Skeletal muscle satellite cell (primary cell): ENCODE measurements at regions not wholly inside any gene's neighbourhood (a gene's known extent, or its start where the extent isn't known, plus 50 kb on each side); places are given as distances from the start of the nearest gene placed in this dataset.
"Not testable (repeated sequence)": the region's sequence is repeated elsewhere in the genome, so short reads cannot be mapped to it uniquely, and the experiment has no call there.

Source experiments
- H3K27me3 ChIP-seq: 2 replicates; pipeline ENCODE4 v1.7.0; 2013; ENCODE audit warnings: low read length; ENCODE audit not compliant: control insufficient read depth, insufficient read depth
- H3K36me3 ChIP-seq: 2 replicates; pipeline ENCODE4 v1.7.0; 2013; ENCODE audit warnings: mild to moderate bottlenecking, control low read depth, low read length; ENCODE audit not compliant: insufficient read depth
- H3K4me1 ChIP-seq: 2 replicates; pipeline ENCODE4 v1.7.0; 2013; ENCODE audit warnings: low read length; ENCODE audit not compliant: control insufficient read depth, insufficient read depth
- H3K4me2 ChIP-seq: 2 replicates; pipeline ENCODE4 v1.7.0; 2013; ENCODE audit warnings: mild to moderate bottlenecking, low read length
- H3K4me3 ChIP-seq: 2 replicates; pipeline ENCODE4 v1.7.0; 2013; ENCODE audit warnings: low read length
- H3K9ac ChIP-seq: 2 replicates; pipeline ENCODE4 v1.7.0; 2013; ENCODE audit warnings: mild to moderate bottlenecking, low read depth, low read length, moderate library complexity
- H3K9me3 ChIP-seq: replicated peaks from 2 replicates; pipeline ENCODE4 v1.7.0; 2013; ENCODE audit warnings: mild to moderate bottlenecking, control low read depth, low read length

GRCh38 chr3:39718674-39719595, 90.5 kb upstream of the MYRIP start:
- H3K4me3 ChIP-seq: no peak overlapping the region
- H3K4me2 ChIP-seq: no peak overlapping the region
- no peaks in the 10 kb centered on the region for H3K36me3 ChIP-seq
- peaks cover 20% of the 10 kb centered on the region for H3K4me1 ChIP-seq
- H3K27me3 ChIP-seq: no peaks in the 10 kb centered on the region
- no peaks in the 10 kb centered on the region for H3K9me3 ChIP-seq
- no peak overlapping the region for H3K9ac ChIP-seq

- no peak overlapping the region for H3K4me2 ChIP-seq
- H3K4me3 ChIP-seq: no peak overlapping the region
- H3K9ac ChIP-seq: no peak overlapping the region
- H3K27me3 ChIP-seq: no peaks in the 10 kb centered on the region
- H3K36me3 ChIP-seq: no peaks in the 10 kb centered on the region
- peaks cover 20% of the 10 kb centered on the region for H3K4me1 ChIP-seq
- no peaks in the 10 kb centered on the region for H3K9me3 ChIP-seq
Measured at GRCh38 chr3:39721076-39721475, 88.3 kb upstream of the MYRIP start.

- H3K4me2 ChIP-seq: no peak overlapping the region
- no peaks in the 10 kb centered on the region for H3K36me3 ChIP-seq
- H3K4me1 ChIP-seq: peaks cover 8% of the 10 kb centered on the region
- no peak overlapping the region for H3K9ac ChIP-seq
- H3K4me3 ChIP-seq: no peak overlapping the region
- H3K27me3 ChIP-seq: no peaks in the 10 kb centered on the region
- H3K9me3 ChIP-seq: no peaks in the 10 kb centered on the region
Measured at GRCh38 chr3:39724233-39724846, 85.1 kb upstream of the MYRIP start.

- Histone ChIP-seq H3K27me3 (no peaks in the 10 kb centered on the region), H3K36me3 (no peaks in the 10 kb centered on the region), H3K4me1 (peaks cover 7% of the 10 kb centered on the region), H3K9me3 (no peaks in the 10 kb centered on the region), H3K4me3 (no peak overlapping the region), H3K4me2 (no peak overlapping the region), H3K9ac (no peak overlapping the region)
Measured at GRCh38 chr3:39725321-39725720, 84.1 kb upstream of the MYRIP start.

GRCh38 chr3:39727415-39727814, 82.0 kb upstream of the MYRIP start:
- Histone ChIP-seq H3K9me3 (no peaks in the 10 kb centered on the region), H3K4me2 (no peak overlapping the region), H3K36me3 (no peaks in the 10 kb centered on the region), H3K27me3 (no peaks in the 10 kb centered on the region), H3K9ac (no peak overlapping the region), H3K4me1 (no peaks in the 10 kb centered on the region), H3K4me3 (no peak overlapping the region)

GRCh38 chr3:39733804-39734203, 75.6 kb upstream of the MYRIP start:
- H3K36me3 ChIP-seq: no peaks in the 10 kb centered on the region
- H3K9me3 ChIP-seq: no peaks in the 10 kb centered on the region
- H3K9ac ChIP-seq: no peak overlapping the region
- no peak overlapping the region for H3K4me3 ChIP-seq
- no peaks in the 10 kb centered on the region for H3K27me3 ChIP-seq
- no peaks in the 10 kb centered on the region for H3K4me1 ChIP-seq
- H3K4me2 ChIP-seq: no peak overlapping the region

- not testable (repeated sequence) for H3K4me2 ChIP-seq, H3K9ac ChIP-seq, H3K9me3 ChIP-seq, H3K4me3 ChIP-seq, H3K4me1 ChIP-seq, H3K36me3 ChIP-seq, H3K27me3 ChIP-seq
Measured at GRCh38 chr3:39739658-39740057, 69.8 kb upstream of the MYRIP start.

- Histone ChIP-seq H3K9ac (no peak overlapping the region), H3K4me3 (no peak overlapping the region), H3K36me3 (no peaks in the 10 kb centered on the region), H3K4me2 (no peak overlapping the region), H3K27me3 (no peaks in the 10 kb centered on the region), H3K4me1 (no peaks in the 10 kb centered on the region), H3K9me3 (no peaks in the 10 kb centered on the region)
Measured at GRCh38 chr3:39744746-39745145, 64.7 kb upstream of the MYRIP start.

- H3K36me3 ChIP-seq: no peaks in the 10 kb centered on the region
- no peaks in the 10 kb centered on the region for H3K9me3 ChIP-seq
- no peaks in the 10 kb centered on the region for H3K4me1 ChIP-seq
- no peak overlapping the region for H3K9ac ChIP-seq
- no peak overlapping the region for H3K4me2 ChIP-seq
- H3K27me3 ChIP-seq: no peaks in the 10 kb centered on the region
- H3K4me3 ChIP-seq: no peak overlapping the region
Measured at GRCh38 chr3:39748002-39748401, 61.4 kb upstream of the MYRIP start.

- Histone ChIP-seq H3K36me3 (no peaks in the 10 kb centered on the region), H3K4me3 (no peak overlapping the region), H3K9me3 (no peaks in the 10 kb centered on the region), H3K4me1 (no peaks in the 10 kb centered on the region), H3K27me3 (no peaks in the 10 kb centered on the region), H3K4me2 (no peak overlapping the region), H3K9ac (no peak overlapping the region)
Measured at GRCh38 chr3:39748763-39749162, 60.6 kb upstream of the MYRIP start.

GRCh38 chr3:39750712-39751111, 58.7 kb upstream of the MYRIP start:
- no peaks in the 10 kb centered on the region for H3K4me1 ChIP-seq
- H3K9ac ChIP-seq: no peak overlapping the region
- H3K36me3 ChIP-seq: no peaks in the 10 kb centered on the region
- no peaks in the 10 kb centered on the region for H3K27me3 ChIP-seq
- no peak overlapping the region for H3K4me2 ChIP-seq
- H3K9me3 ChIP-seq: no peaks in the 10 kb centered on the region
- H3K4me3 ChIP-seq: no peak overlapping the region

GRCh38 chr3:39751286-39751685, 58.1 kb upstream of the MYRIP start:
- Histone ChIP-seq H3K9ac (no peak overlapping the region), H3K36me3 (no peaks in the 10 kb centered on the region), H3K27me3 (no peaks in the 10 kb centered on the region), H3K4me2 (no peak overlapping the region), H3K9me3 (no peaks in the 10 kb centered on the region), H3K4me3 (no peak overlapping the region), H3K4me1 (no peaks in the 10 kb centered on the region)
